HFF-Myc (cell line): ENCODE measurements at regions not wholly inside any gene's neighbourhood (a gene's known extent, or its start where the extent isn't known, plus 50 kb on each side); places are given as distances from the start of the nearest gene placed in this dataset.

Experiments
- DNase-seq: peaks from one replicate; pipeline ENCODE4 v3.0.0-alpha.2; 2011; ENCODE audit warnings: low read depth; ENCODE audit errors: extremely low read depth
- H3K4me3 ChIP-seq: replicated peaks from 2 replicates; pipeline ENCODE4 v1.5.1; 2011; ENCODE audit warnings: low read depth, mild to moderate bottlenecking, control low read depth, low read length
- TF ChIP-seq, protein P1 (sequence below): IDR thresholded peaks from 2 replicates; pipeline ENCODE4 v1.5.1; 2012; ENCODE audit warnings: mild to moderate bottlenecking, low read depth, low read length, control low read depth; ENCODE audit errors: missing control alignments

DNA sequence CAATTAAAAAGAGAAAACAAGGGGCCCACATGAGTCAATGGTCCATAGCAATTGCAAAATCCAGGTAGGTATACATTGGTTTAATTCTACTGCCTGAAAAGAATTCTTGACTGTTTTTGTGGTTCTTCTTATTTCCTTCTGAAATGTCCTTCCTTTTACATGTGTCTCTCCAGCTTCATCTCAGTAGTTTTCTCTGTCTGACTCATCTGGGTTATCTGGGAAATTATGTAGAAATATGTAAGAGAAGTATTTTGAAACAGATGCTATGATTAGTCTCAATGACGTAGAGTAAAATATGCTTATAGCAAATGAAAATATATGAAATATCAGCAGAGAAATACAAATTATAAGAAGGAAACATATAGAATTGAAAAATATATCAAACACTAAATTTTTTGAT lies 953.2 kb downstream of the BRINP3 start:
- no peak overlapping the region for H3K4me3 ChIP-seq
- TF ChIP-seq, protein P1, sequence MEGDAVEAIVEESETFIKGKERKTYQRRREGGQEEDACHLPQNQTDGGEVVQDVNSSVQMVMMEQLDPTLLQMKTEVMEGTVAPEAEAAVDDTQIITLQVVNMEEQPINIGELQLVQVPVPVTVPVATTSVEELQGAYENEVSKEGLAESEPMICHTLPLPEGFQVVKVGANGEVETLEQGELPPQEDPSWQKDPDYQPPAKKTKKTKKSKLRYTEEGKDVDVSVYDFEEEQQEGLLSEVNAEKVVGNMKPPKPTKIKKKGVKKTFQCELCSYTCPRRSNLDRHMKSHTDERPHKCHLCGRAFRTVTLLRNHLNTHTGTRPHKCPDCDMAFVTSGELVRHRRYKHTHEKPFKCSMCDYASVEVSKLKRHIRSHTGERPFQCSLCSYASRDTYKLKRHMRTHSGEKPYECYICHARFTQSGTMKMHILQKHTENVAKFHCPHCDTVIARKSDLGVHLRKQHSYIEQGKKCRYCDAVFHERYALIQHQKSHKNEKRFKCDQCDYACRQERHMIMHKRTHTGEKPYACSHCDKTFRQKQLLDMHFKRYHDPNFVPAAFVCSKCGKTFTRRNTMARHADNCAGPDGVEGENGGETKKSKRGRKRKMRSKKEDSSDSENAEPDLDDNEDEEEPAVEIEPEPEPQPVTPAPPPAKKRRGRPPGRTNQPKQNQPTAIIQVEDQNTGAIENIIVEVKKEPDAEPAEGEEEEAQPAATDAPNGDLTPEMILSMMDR = no peak
- DNase-seq = no peak

GRCh38 chr1:189530162-189530561 lies 947.5 kb downstream of the BRINP3 start:
- TF ChIP-seq, protein P1 = no peak

DNA sequence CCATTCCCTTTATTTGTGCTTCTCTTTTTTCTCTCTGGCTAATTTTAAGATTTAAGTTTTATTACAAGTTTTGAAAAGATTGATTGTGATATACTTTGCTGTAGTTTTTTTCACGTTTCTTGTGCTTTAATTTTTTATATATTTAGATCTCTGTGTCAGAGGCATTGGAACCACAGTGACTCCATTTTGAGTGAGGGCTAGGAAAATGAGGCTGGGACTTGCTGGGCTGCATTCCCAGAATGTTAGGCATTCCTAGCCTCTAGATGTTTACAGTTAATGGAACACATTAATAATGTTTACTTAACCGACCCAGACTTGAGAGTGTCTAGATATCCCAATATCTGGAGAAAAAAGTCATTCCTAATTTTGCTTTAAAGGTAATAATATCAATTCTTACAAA lies 939.4 kb downstream of the BRINP3 start:
- H3K4me3 ChIP-seq = no peak overlapping the region
- no peak for DNase-seq
- TF ChIP-seq, protein P1 = no peak

More at GRCh38 chr1:189530162-189530561, 947.5 kb downstream of the BRINP3 start:
- no peak overlapping the region for H3K4me3 ChIP-seq
- DNase-seq = no peak

DNA sequence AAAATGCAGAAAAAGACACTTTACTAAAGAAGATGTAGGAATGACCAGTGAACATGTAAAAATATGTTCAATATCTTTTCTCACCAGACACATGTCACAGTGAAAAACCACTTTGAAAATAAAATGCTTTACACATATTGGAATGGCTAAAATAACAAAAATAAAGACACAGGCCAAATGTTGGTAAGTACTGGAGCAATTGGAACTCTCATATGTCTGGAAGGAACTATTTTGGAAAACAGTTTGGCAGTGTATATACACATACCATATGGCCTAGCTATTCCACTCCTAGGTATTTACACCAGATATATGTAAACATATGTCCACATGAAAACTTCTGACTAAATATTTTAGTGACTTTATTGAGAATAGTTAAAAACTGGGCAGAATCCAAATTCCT lies 927.2 kb downstream of the BRINP3 start:
- H3K4me3 ChIP-seq = no peak overlapping the region
- TF ChIP-seq, protein P1 = no peak
- DNase-seq = no peak

DNA sequence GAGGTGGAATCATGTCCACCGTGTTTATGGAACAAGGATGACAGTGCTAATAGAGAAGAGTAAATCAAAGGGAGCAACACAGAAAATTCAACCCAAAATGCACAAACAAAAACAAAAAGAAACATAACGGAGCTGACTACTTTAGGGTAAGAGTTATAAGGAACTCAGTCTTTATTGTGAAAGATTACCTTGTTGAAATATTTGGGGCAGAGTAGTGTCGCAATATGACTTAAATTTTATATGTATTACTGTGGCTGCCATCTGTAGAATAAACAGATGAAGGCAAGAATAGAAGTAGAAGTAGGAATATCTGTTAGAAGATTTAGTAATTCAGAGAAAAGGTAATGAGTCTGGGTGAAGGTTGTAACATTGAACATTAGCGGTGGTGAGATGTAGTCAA lies 913.9 kb downstream of the BRINP3 start:
- TF ChIP-seq, protein P1 = no peak
- no peak for DNase-seq
- H3K4me3 ChIP-seq = no peak overlapping the region

DNA sequence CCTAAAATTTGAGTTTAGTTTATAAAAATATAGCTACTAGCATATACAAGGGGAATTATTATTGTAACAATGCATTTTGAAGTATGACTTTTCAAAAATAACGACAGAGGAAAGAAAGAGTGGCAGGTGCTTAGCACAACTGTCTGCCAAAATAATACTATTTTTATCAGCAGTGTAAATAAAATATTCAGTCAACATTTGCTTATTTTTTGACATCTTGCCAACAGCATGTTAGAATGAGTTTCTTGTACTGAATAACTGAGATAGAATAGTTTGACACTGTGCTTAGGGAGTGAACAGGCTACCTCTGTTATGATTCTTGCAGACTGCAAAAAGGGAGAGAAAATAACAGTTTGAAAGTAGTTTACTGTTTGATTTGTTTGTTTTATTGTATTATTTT lies 909.8 kb downstream of the BRINP3 start:
- TF ChIP-seq, protein P1 = no peak
- H3K4me3 ChIP-seq = no peak overlapping the region
- no peak for DNase-seq

GRCh38 chr1:189596197-189596596 lies 881.5 kb downstream of the BRINP3 start:
- no peak for DNase-seq
- TF ChIP-seq, protein P1 = no peak
- H3K4me3 ChIP-seq = no peak overlapping the region
